A549 (cell line): ENCODE measurements at regions not wholly inside any gene's neighbourhood (a gene's known extent, or its start where the extent isn't known, plus 50 kb on each side); places are given as distances from the start of the nearest gene placed in this dataset.

Experiments
- ATAC-seq, 2 experiments: fragments of 200-7000 bp in 1 of 2; fragments of >200 bp in 1 of 2; cut with Nextera tagmentation in 1 of 2; cut with Tn5 transposase in 1 of 2; 3 replicates each; pipeline versions ENCODE4 v1.8.0 to v1.9.1; 2018 to 2020; ENCODE audit warnings: mild to moderate bottlenecking in 1 of 2, moderate library complexity in 1 of 2
- CTCF ChIA-PET: fragments of 300-600 bp; sonication (Branson Sonifier 250); formaldehyde crosslinking; extraction: SDS; loops from one replicate; lab custom pipeline; 2021; ENCODE audit warnings: antibody characterized with exemption, inconsistent platforms; lab: Yijun Ruan, JAX
- POLR2A ChIA-PET: fragments of 350-600 bp; formaldehyde crosslinking; extraction: SDS; loops from one replicate; lab custom pipeline; 2021; ENCODE audit warnings: antibody characterized with exemption, inconsistent platforms; lab: Yijun Ruan, JAX
- DNase-seq, 2 experiments: peaks; one replicate each; pipeline versions ENCODE4 v3.0.0 to v3.0.0-alpha.2; 2011 to 2016; ENCODE audit warnings: low read depth in 1 of 2, low spot score in 1 of 2
- FAIRE-seq: peaks from 2 replicates; lab custom pipeline; 2011; peaks lifted over from hg19 to GRCh38; lab: Jason Lieb, UNC
- H3K27ac ChIP-seq, 2 experiments: fragments of >200 bp; sonication (Bioruptor Twin); formaldehyde crosslinking; 3 replicates each; pipeline ENCODE4 v1.5.1; 2016 to 2017
- H3K4me1 ChIP-seq: fragments of >200 bp; sonication (Bioruptor Twin); formaldehyde crosslinking; 3 replicates; pipeline ENCODE4 v1.6.1; 2016
- H3K4me2 ChIP-seq: fragments of >200 bp; sonication (Bioruptor Twin); formaldehyde crosslinking; 3 replicates; pipeline ENCODE4 v1.6.1; 2016
- H3K4me3 ChIP-seq: fragments of >200 bp; sonication (Bioruptor Twin); formaldehyde crosslinking; 3 replicates; pipeline ENCODE4 v1.5.1; 2016
- H3K9me3 ChIP-seq: fragments of >200 bp; sonication (Bioruptor Twin); formaldehyde crosslinking; 3 replicates; pipeline ENCODE4 v1.6.1; 2016
- BHLHE40 ChIP-seq: IDR thresholded peaks from 2 replicates; pipeline ENCODE4 v1.6.1; 2012; ENCODE audit warnings: low read depth, low read length, inconsistent platforms
- CHD2 ChIP-seq: fragments of 150-350 bp; IDR thresholded peaks from 2 replicates; pipeline ENCODE4 v1.6.1; 2014; ENCODE audit warnings: low read length; ENCODE audit not compliant: partially characterized antibody
- CHD4 ChIP-seq: fragments of 200-600 bp; sonication (generic); IDR thresholded peaks from 2 replicates; pipeline ENCODE4 v1.6.1; 2016; ENCODE audit warnings: antibody characterized with exemption, mild to moderate bottlenecking, borderline replicate concordance
- E2F6 ChIP-seq: IDR thresholded peaks from 2 replicates; pipeline ENCODE4 v1.6.1; 2012; ENCODE audit warnings: low read depth, borderline replicate concordance
- EHMT2 ChIP-seq: fragments of 200-600 bp; sonication (generic); IDR thresholded peaks from 2 replicates; pipeline ENCODE4 v1.6.1; 2016; ENCODE audit warnings: antibody characterized with exemption, low read depth, mild to moderate bottlenecking, moderate library complexity
- ESRRA ChIP-seq: fragments of 150-350 bp; IDR thresholded peaks from 2 replicates; pipeline ENCODE4 v1.6.1; 2014; ENCODE audit warnings: mild to moderate bottlenecking, low read length, borderline replicate concordance
- HES2 ChIP-seq: fragments of >200 bp; sonication (Bioruptor Twin); formaldehyde crosslinking; IDR thresholded peaks from 2 replicates; pipeline ENCODE4 v1.6.1; 2016
- HEYL ChIP-seq: fragments of 250-450 bp; sonication (Bioruptor Pico); IDR thresholded peaks from 2 replicates; pipeline ENCODE4 v1.8.0; 2021; ENCODE audit warnings: mild to moderate bottlenecking, moderate library complexity
- HOXB13 ChIP-seq: fragments of 250-450 bp; sonication (Bioruptor Pico); IDR thresholded peaks from 2 replicates; pipeline ENCODE4 v1.5.0; 2020; ENCODE audit warnings: low read depth, mild to moderate bottlenecking, moderate library complexity
- HOXB5 ChIP-seq: fragments of 250-450 bp; sonication (Bioruptor Pico); IDR thresholded peaks from 2 replicates; pipeline ENCODE4 v1.5.0; 2020; ENCODE audit warnings: mild to moderate bottlenecking, moderate library complexity
- JUN ChIP-seq, 2 experiments: fragments of >200 bp; sonication (Bioruptor Twin); formaldehyde crosslinking; IDR thresholded peaks; 2 replicates in 1 of 2; 3 replicates in 1 of 2; pipeline ENCODE4 v1.6.1; 2016 to 2017
- KDM5A ChIP-seq: fragments of 200-600 bp; sonication (generic); IDR thresholded peaks from 2 replicates; pipeline ENCODE4 v1.6.1; 2016; ENCODE audit warnings: antibody characterized with exemption, mild to moderate bottlenecking
- MAX ChIP-seq: IDR thresholded peaks from 2 replicates; pipeline ENCODE4 v1.6.1; 2012
- MAZ ChIP-seq: fragments of 150-350 bp; IDR thresholded peaks from 2 replicates; pipeline ENCODE4 v1.6.1; 2014; ENCODE audit warnings: antibody characterized with exemption, low read depth, low read length, borderline replicate concordance
- NFE2L2 ChIP-seq: fragments of 150-350 bp; conservative IDR thresholded peaks from 2 replicates; pipeline ENCODE4 v1.6.1; 2014; ENCODE audit warnings: low read length
- PBX3 ChIP-seq: IDR thresholded peaks from 2 replicates; pipeline ENCODE4 v1.6.1; 2012
- PHF8 ChIP-seq: fragments of 200-600 bp; sonication (generic); IDR thresholded peaks from 2 replicates; pipeline ENCODE4 v1.6.1; 2016; ENCODE audit warnings: low read depth, mild to moderate bottlenecking, antibody characterized with exemption, moderate library complexity, borderline replicate concordance
- POLR2AphosphoS2 ChIP-seq: conservative IDR thresholded peaks from 2 replicates; pipeline ENCODE4 v1.6.1; 2012; ENCODE audit warnings: low read length, improper control_type of control experiment, inconsistent platforms
- RAD21 ChIP-seq, 2 experiments: fragments of >200 bp in 1 of 2; sonication (Bioruptor Twin) in 1 of 2; formaldehyde crosslinking in 1 of 2; IDR thresholded peaks in 1 of 2; conservative IDR thresholded peaks in 1 of 2; 2 replicates in 1 of 2; 3 replicates in 1 of 2; pipeline ENCODE4 v1.6.1; 2012 to 2018; ENCODE audit warnings: inconsistent platforms in 1 of 2
- RCOR1 ChIP-seq: fragments of 150-350 bp; IDR thresholded peaks from 2 replicates; pipeline ENCODE4 v1.6.1; 2014; ENCODE audit warnings: antibody characterized with exemption, low read length, low read depth
- RFX5 ChIP-seq: fragments of 450-650 bp; IDR thresholded peaks from 2 replicates; pipeline ENCODE4 v1.7.1; 2014; ENCODE audit warnings: antibody characterized with exemption, mild to moderate bottlenecking, moderate library complexity
- SREBF2 ChIP-seq: fragments of 450-650 bp; IDR thresholded peaks from 2 replicates; pipeline ENCODE4 v1.6.1; 2014; ENCODE audit warnings: mild to moderate bottlenecking, moderate library complexity
- ZSCAN20 ChIP-seq: fragments of 250-450 bp; sonication (Bioruptor Pico); IDR thresholded peaks from 2 replicates; pipeline ENCODE4 v1.8.0; 2022; ENCODE audit warnings: mild to moderate bottlenecking, moderate library complexity
- WGBS: methylation state at CpG from one replicate; pipeline ENCODE4 v1.1.6; 2017; ENCODE audit errors: missing lambda C conversion rate; 5-methylcytosine and 5-hydroxymethylcytosine counted together

- DNase-seq (no peak), ATAC-seq (no peak), FAIRE-seq (no peak)
- Histone ChIP-seq H3K9me3 (no peaks in the 10 kb centered on the region), H3K4me3 (no peak overlapping the region), H3K4me2 (no peak overlapping the region), H3K4me1 (no peaks in the 10 kb centered on the region), H3K27ac (no peak overlapping the region)
- CTCF ChIA-PET, result no interaction called here
- TF ChIP-seq EHMT2 (no peak), MAX (no peak), POLR2AphosphoS2 (no peak), PBX3 (no peak), CHD4 (no peak), CHD2 (no peak), E2F6 (no peak), HES2 (no peak), SREBF2 (no peak), KDM5A (no peak), ESRRA (no peak), MAZ (no peak), HOXB13 (CRISPR knock-in tag) (no peak), RFX5 (no peak), NFE2L2 (no peak), HOXB5 (CRISPR knock-in tag) (no peak), BHLHE40 (no peak), ZSCAN20 (CRISPR knock-in tag) (no peak), RAD21 (conservative IDR thresholded peaks at IDR 0.05 in 1 of 2, IDR thresholded peaks at IDR 0.05 in 1 of 2) (no peak)
- WGBS, result 2% methylated on average over 2 of the region's 2 CpGs
- POLR2A ChIA-PET, result no interaction called here
Observed at GRCh38 chr21:28084951-28085350, 907.7 kb downstream of the LTN1 start.

GRCh38 chr21:28083350-28083749 lies 909.3 kb downstream of the LTN1 start:
- DNase-seq (no peak), ATAC-seq (no peak), FAIRE-seq (no peak)
- Histone ChIP-seq H3K4me2 (no peak overlapping the region), H3K9me3 (no peaks in the 10 kb centered on the region), H3K4me3 (no peak overlapping the region), H3K4me1 (no peaks in the 10 kb centered on the region), H3K27ac (no peak overlapping the region)
- 8% methylated on average over 3 of the region's 3 CpGs for WGBS
- POLR2A ChIA-PET, result no interaction called here
- TF ChIP-seq E2F6 (no peak), JUN (IDR thresholded peaks at IDR 0.05) (no peak), HEYL (CRISPR knock-in tag) (no peak), PHF8 (no peak), RCOR1 (no peak)
- CTCF ChIA-PET, result no interaction called here

- POLR2A ChIA-PET, result no interaction called here
- TF ChIP-seq HOXB5 (CRISPR knock-in tag), result no peak
Observed at GRCh38 chr21:28078126-28078525, 914.6 kb downstream of the LTN1 start.

More at GRCh38 chr21:28078126-28078525, 914.6 kb downstream of the LTN1 start:
- Histone ChIP-seq H3K27ac (no peak overlapping the region), H3K4me3 (no peak overlapping the region), H3K9me3 (no peaks in the 10 kb centered on the region), H3K4me1 (no peaks in the 10 kb centered on the region), H3K4me2 (no peak overlapping the region)
- ATAC-seq (no peak), DNase-seq (no peak), FAIRE-seq (no peak)
- WGBS, result 47% methylated on average over 2 of the region's 2 CpGs
- CTCF ChIA-PET, result interaction anchor here (0.6 kb wide), 1 partner anchor 829 kb away, joined by 3 read pairs; no protein-coding TSS in a partner anchor
